SU-DHL-6 (cell line): ENCODE measurements at regions not wholly inside any gene's neighbourhood (a gene's known extent, or its start where the extent isn't known, plus 50 kb on each side); places are given as distances from the start of the nearest gene placed in this dataset.

Experiments
- H2AFZ ChIP-seq: fragments of 200-600 bp; sonication (generic); 2 replicates; pipeline ENCODE4 v1.6.1; 2014; ENCODE audit warnings: low read depth, mild to moderate bottlenecking, moderate library complexity, mixed read lengths, antibody characterized with exemption, low read length; ENCODE audit not compliant: severe bottlenecking
- H3F3A ChIP-seq: fragments of 200-600 bp; shearing (Covaris generic); 2 replicates; pipeline ENCODE4 v1.6.0; 2016; ENCODE audit warnings: antibody characterized with exemption, mild to moderate bottlenecking; ENCODE audit not compliant: insufficient read depth
- H3K27ac ChIP-seq: fragments of 200-600 bp; sonication (generic); 2 replicates; pipeline ENCODE4 v1.5.1; 2016; ENCODE audit warnings: low read depth, mild to moderate bottlenecking, low read length, moderate library complexity, mixed read lengths
- H3K27me3 ChIP-seq: fragments of 200-600 bp; sonication (generic), shearing (Covaris generic); 2 replicates; pipeline ENCODE4 v1.6.0; 2014; ENCODE audit warnings: mild to moderate bottlenecking, low read length
- H3K36me3 ChIP-seq: fragments of 200-600 bp; sonication (generic); 2 replicates; pipeline ENCODE4 v1.6.1; 2014; ENCODE audit warnings: mild to moderate bottlenecking, low read length, mixed read lengths
- H3K4me2 ChIP-seq: fragments of 300-600, 200-600 bp; shearing (Covaris generic), sonication (generic); 2 replicates; pipeline ENCODE4 v1.6.0; 2014; ENCODE audit warnings: low read length, low read depth, mild to moderate bottlenecking; ENCODE audit not compliant: poor library complexity, severe bottlenecking
- H3K4me3 ChIP-seq: fragments of 200-600 bp; sonication (generic); 2 replicates; pipeline ENCODE4 v1.5.1; 2014; ENCODE audit warnings: antibody characterized with exemption, low read length, mild to moderate bottlenecking, mixed read lengths; ENCODE audit not compliant: insufficient read depth, poor library complexity, severe bottlenecking
- H3K79me2 ChIP-seq: fragments of 200-600 bp; sonication (generic); 2 replicates; pipeline ENCODE4 v1.6.1; 2014; ENCODE audit warnings: mild to moderate bottlenecking, low read length, moderate library complexity; ENCODE audit not compliant: insufficient read depth
- H3K9ac ChIP-seq: fragments of 200-600 bp; sonication (generic); 2 replicates; pipeline ENCODE4 v1.7.0; 2014; ENCODE audit warnings: mild to moderate bottlenecking, low read length
- H3K9me2 ChIP-seq: fragments of 200-600 bp; sonication (generic); replicated peaks from 2 replicates; pipeline ENCODE4 v1.6.1; 2014; ENCODE audit warnings: low read length; ENCODE audit not compliant: insufficient read depth
- H3K9me3 ChIP-seq: fragments of 200-600 bp; sonication (generic); 2 replicates; pipeline ENCODE4 v1.6.1; 2014; ENCODE audit warnings: low read length, mixed read lengths; ENCODE audit not compliant: insufficient read depth
- H4K20me1 ChIP-seq: fragments of 200-600 bp; sonication (generic); 2 replicates; pipeline ENCODE4 v1.6.1; 2014; ENCODE audit warnings: low read depth, mild to moderate bottlenecking, antibody characterized with exemption, low read length, moderate library complexity, mixed read lengths
- EZH2phosphoT487 ChIP-seq: fragments of 200-600 bp; sonication (generic), shearing (Covaris generic); conservative IDR thresholded peaks from 2 replicates; pipeline ENCODE4 v1.6.1; 2018; ENCODE audit warnings: mild to moderate bottlenecking, antibody characterized with exemption, low read length, moderate library complexity, mixed read lengths
- TF ChIP-seq, protein P1 (sequence below): fragments of 200-600 bp; sonication (generic); IDR thresholded peaks from one replicate; pipeline ENCODE4 v1.5.1; 2017; ENCODE audit warnings: antibody characterized with exemption, mild to moderate bottlenecking, low read length, moderate library complexity; ENCODE audit not compliant: insufficient read depth, poor library complexity, severe bottlenecking

GRCh38 chr2:122447237-122447636 is 691.8 kb downstream of the TSN start:
- no peak for TF ChIP-seq EZH2phosphoT487
- H3K4me2 ChIP-seq, result no peak overlapping the region
- no peak overlapping the region for H3K4me3 ChIP-seq
- H2AFZ ChIP-seq, result no peak overlapping the region
- no peaks in the 10 kb centered on the region for H3K9me3 ChIP-seq
- no peak overlapping the region for H3K27ac ChIP-seq
- no peaks in the 10 kb centered on the region for H3K27me3 ChIP-seq
- no peaks in the 10 kb centered on the region for H4K20me1 ChIP-seq
- no peaks in the 10 kb centered on the region for H3F3A ChIP-seq
- no peaks in the 10 kb centered on the region for H3K79me2 ChIP-seq
- H3K36me3 ChIP-seq, result no peaks in the 10 kb centered on the region
- no peaks in the 10 kb centered on the region for H3K9me2 ChIP-seq
- no peak overlapping the region for H3K9ac ChIP-seq

GRCh38 chr2:122451040-122451439 is 695.6 kb downstream of the TSN start:
- no peaks in the 10 kb centered on the region for H3K79me2 ChIP-seq
- TF ChIP-seq EZH2phosphoT487, result no peak
- TF ChIP-seq, protein P1, sequence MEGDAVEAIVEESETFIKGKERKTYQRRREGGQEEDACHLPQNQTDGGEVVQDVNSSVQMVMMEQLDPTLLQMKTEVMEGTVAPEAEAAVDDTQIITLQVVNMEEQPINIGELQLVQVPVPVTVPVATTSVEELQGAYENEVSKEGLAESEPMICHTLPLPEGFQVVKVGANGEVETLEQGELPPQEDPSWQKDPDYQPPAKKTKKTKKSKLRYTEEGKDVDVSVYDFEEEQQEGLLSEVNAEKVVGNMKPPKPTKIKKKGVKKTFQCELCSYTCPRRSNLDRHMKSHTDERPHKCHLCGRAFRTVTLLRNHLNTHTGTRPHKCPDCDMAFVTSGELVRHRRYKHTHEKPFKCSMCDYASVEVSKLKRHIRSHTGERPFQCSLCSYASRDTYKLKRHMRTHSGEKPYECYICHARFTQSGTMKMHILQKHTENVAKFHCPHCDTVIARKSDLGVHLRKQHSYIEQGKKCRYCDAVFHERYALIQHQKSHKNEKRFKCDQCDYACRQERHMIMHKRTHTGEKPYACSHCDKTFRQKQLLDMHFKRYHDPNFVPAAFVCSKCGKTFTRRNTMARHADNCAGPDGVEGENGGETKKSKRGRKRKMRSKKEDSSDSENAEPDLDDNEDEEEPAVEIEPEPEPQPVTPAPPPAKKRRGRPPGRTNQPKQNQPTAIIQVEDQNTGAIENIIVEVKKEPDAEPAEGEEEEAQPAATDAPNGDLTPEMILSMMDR, result peak; percentile 36
- H3K9me2 ChIP-seq, result no peaks in the 10 kb centered on the region
- no peaks in the 10 kb centered on the region for H3F3A ChIP-seq
- no peak overlapping the region for H3K4me2 ChIP-seq
- no peak overlapping the region for H2AFZ ChIP-seq
- no peak overlapping the region for H3K27ac ChIP-seq
- H3K9me3 ChIP-seq, result no peaks in the 10 kb centered on the region
- no peak overlapping the region for H3K4me3 ChIP-seq
- no peaks in the 10 kb centered on the region for H4K20me1 ChIP-seq
- H3K36me3 ChIP-seq, result no peaks in the 10 kb centered on the region
- H3K27me3 ChIP-seq, result no peaks in the 10 kb centered on the region
- H3K9ac ChIP-seq, result no peak overlapping the region

- TF ChIP-seq EZH2phosphoT487, result no peak
- TF ChIP-seq, protein P1, result no peak
Measured at GRCh38 chr2:122451697-122452096, 696.2 kb downstream of the TSN start.

DNA sequence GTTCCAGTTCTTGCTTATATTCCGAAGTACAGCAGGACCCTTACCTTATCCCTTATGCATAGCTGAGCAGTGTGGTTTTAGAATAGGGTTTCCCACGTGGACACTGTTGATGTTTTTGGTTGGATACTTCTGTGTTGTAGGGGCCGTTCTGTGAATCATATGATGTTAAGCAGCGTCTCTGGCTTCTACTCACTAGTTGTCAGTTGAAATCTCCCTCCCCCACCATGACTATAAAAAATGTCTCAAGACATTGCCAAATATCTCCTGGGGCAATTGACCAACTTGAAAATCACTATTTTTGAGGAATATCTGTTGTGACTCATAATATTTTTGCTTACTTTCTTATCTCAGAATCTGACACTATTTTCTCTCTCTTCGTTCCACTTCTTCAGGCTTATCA is 713.7 kb downstream of the TSN start:
- H3K79me2 ChIP-seq, result no peaks in the 10 kb centered on the region

More at GRCh38 chr2:122451697-122452096, 696.2 kb downstream of the TSN start:
- no peak overlapping the region for H3K4me2 ChIP-seq
- no peak overlapping the region for H2AFZ ChIP-seq
- no peaks in the 10 kb centered on the region for H3K27me3 ChIP-seq
- H3K36me3 ChIP-seq, result no peaks in the 10 kb centered on the region
- no peaks in the 10 kb centered on the region for H4K20me1 ChIP-seq
- no peaks in the 10 kb centered on the region for H3F3A ChIP-seq
- H3K79me2 ChIP-seq, result no peaks in the 10 kb centered on the region
- H3K4me3 ChIP-seq, result no peak overlapping the region
- no peaks in the 10 kb centered on the region for H3K9me3 ChIP-seq
- H3K27ac ChIP-seq, result no peak overlapping the region
- no peaks in the 10 kb centered on the region for H3K9me2 ChIP-seq
- H3K9ac ChIP-seq, result no peak overlapping the region

More for the DNA sequence above, 713.7 kb downstream of the TSN start:
- Histone ChIP-seq H3K27me3 (no peaks in the 10 kb centered on the region), H4K20me1 (no peaks in the 10 kb centered on the region), H3K9ac (no peak overlapping the region), H2AFZ (no peak overlapping the region), H3K36me3 (no peaks in the 10 kb centered on the region), H3K9me2 (no peaks in the 10 kb centered on the region), H3K27ac (no peak overlapping the region), H3K4me3 (no peak overlapping the region), H3K4me2 (no peak overlapping the region), H3F3A (no peaks in the 10 kb centered on the region), H3K9me3 (no peaks in the 10 kb centered on the region)
- no peak for TF ChIP-seq EZH2phosphoT487
- TF ChIP-seq, protein P1, result no peak
